NT2/D1 (cell line): ENCODE measurements at regions not wholly inside any gene's neighbourhood (a gene's known extent, or its start where the extent isn't known, plus 50 kb on each side); places are given as distances from the start of the nearest gene placed in this dataset.

Experiments
- SUZ12 ChIP-seq: IDR thresholded peaks from 2 replicates; pipeline ENCODE4 v1.6.1; 2011; ENCODE audit not compliant: insufficient read length, insufficient read depth; ENCODE audit errors: extremely low read depth
- YY1 ChIP-seq: IDR thresholded peaks from 2 replicates; pipeline ENCODE4 v1.6.1; 2011; ENCODE audit not compliant: insufficient read length, insufficient read depth
- ZNF274 ChIP-seq: IDR thresholded peaks from 2 replicates; pipeline ENCODE4 v1.6.1; 2011; ENCODE audit warnings: mild to moderate bottlenecking, low read depth, low read length

- TF ChIP-seq YY1 (no peak), ZNF274 (no peak), SUZ12 (no peak)
Measured at GRCh38 chr5:6281818-6282217, 96.5 kb downstream of the MED10 start.
